HL-60 (cell line): ENCODE measurements at regions not wholly inside any gene's neighbourhood (a gene's known extent, or its start where the extent isn't known, plus 50 kb on each side); places are given as distances from the start of the nearest gene placed in this dataset.

Experiments
- DNase-seq, 2 experiments: peaks; one replicate each; pipeline ENCODE4 v3.0.0-alpha.2; 2010 to 2020; ENCODE audit warnings: low read depth in 1 of 2, low spot score in 1 of 2
- H3K27ac ChIP-seq: fragments of 250-450 bp; sonication (Bioruptor Pico); replicated peaks from 2 replicates; pipeline ENCODE4 v1.5.1; 2020; ENCODE audit warnings: mild to moderate bottlenecking, moderate library complexity
- H3K27me3 ChIP-seq: fragments of 250-450 bp; sonication (Bioruptor Pico); 2 replicates; pipeline ENCODE4 v1.5.1; 2021; ENCODE audit warnings: mild to moderate bottlenecking, moderate library complexity; ENCODE audit not compliant: insufficient read depth, poor library complexity, severe bottlenecking
- H3K4me3 ChIP-seq: replicated peaks from 2 replicates; pipeline ENCODE4 v1.5.1; 2011; ENCODE audit warnings: mild to moderate bottlenecking, control low read depth, low read length; ENCODE audit not compliant: insufficient read depth
- GABPA ChIP-seq: IDR thresholded peaks from 2 replicates; pipeline ENCODE4 v1.6.1; 2012; ENCODE audit warnings: low read depth
- POLR2AphosphoS5 ChIP-seq: IDR thresholded peaks from 2 replicates; pipeline ENCODE4 v1.6.1; 2012; ENCODE audit warnings: low read depth
- SPI1 ChIP-seq: IDR thresholded peaks from 2 replicates; pipeline ENCODE4 v1.6.1; 2012; ENCODE audit warnings: low read depth, mild to moderate bottlenecking, borderline replicate concordance
- TF ChIP-seq, protein P1 (sequence below): IDR thresholded peaks from one replicate; pipeline ENCODE4 v1.5.1; 2011; ENCODE audit warnings: low read length, control low read depth, inconsistent platforms; ENCODE audit not compliant: insufficient read depth
- TF ChIP-seq, protein P2 (sequence below): IDR thresholded peaks from 2 replicates; pipeline ENCODE4 v1.6.1; 2012; ENCODE audit warnings: low read depth; ENCODE audit not compliant: insufficient replicate concordance

DNA sequence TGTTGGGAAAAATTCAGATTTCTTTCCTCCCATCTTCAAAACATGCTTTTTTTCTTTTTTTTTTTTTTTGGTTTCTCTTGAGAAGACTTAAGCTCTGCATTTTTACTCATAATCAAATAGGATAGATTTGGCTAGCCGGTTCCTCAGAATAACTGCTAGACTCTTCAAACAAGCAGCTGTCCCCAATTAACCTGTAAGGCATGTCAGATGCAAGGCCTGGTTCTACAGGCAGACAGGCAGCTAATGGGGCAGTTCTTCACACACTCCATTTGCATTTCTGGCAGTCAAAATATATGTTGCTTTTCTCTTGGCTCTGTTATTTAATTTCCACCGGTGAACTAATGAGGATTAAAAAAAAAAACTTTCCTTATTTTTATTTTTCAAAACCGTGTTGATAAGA, 228.0 kb upstream of the ATP2B1 start:
- Histone ChIP-seq H3K27me3 (no peaks in the 10 kb centered on the region), H3K4me3 (no peak overlapping the region), H3K27ac (no peak overlapping the region)
- no peak for DNase-seq
- TF ChIP-seq POLR2AphosphoS5 (no peak), GABPA (no peak), SPI1 (no peak)
- TF ChIP-seq, protein P1, sequence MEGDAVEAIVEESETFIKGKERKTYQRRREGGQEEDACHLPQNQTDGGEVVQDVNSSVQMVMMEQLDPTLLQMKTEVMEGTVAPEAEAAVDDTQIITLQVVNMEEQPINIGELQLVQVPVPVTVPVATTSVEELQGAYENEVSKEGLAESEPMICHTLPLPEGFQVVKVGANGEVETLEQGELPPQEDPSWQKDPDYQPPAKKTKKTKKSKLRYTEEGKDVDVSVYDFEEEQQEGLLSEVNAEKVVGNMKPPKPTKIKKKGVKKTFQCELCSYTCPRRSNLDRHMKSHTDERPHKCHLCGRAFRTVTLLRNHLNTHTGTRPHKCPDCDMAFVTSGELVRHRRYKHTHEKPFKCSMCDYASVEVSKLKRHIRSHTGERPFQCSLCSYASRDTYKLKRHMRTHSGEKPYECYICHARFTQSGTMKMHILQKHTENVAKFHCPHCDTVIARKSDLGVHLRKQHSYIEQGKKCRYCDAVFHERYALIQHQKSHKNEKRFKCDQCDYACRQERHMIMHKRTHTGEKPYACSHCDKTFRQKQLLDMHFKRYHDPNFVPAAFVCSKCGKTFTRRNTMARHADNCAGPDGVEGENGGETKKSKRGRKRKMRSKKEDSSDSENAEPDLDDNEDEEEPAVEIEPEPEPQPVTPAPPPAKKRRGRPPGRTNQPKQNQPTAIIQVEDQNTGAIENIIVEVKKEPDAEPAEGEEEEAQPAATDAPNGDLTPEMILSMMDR, result no peak
- TF ChIP-seq, protein P2, sequence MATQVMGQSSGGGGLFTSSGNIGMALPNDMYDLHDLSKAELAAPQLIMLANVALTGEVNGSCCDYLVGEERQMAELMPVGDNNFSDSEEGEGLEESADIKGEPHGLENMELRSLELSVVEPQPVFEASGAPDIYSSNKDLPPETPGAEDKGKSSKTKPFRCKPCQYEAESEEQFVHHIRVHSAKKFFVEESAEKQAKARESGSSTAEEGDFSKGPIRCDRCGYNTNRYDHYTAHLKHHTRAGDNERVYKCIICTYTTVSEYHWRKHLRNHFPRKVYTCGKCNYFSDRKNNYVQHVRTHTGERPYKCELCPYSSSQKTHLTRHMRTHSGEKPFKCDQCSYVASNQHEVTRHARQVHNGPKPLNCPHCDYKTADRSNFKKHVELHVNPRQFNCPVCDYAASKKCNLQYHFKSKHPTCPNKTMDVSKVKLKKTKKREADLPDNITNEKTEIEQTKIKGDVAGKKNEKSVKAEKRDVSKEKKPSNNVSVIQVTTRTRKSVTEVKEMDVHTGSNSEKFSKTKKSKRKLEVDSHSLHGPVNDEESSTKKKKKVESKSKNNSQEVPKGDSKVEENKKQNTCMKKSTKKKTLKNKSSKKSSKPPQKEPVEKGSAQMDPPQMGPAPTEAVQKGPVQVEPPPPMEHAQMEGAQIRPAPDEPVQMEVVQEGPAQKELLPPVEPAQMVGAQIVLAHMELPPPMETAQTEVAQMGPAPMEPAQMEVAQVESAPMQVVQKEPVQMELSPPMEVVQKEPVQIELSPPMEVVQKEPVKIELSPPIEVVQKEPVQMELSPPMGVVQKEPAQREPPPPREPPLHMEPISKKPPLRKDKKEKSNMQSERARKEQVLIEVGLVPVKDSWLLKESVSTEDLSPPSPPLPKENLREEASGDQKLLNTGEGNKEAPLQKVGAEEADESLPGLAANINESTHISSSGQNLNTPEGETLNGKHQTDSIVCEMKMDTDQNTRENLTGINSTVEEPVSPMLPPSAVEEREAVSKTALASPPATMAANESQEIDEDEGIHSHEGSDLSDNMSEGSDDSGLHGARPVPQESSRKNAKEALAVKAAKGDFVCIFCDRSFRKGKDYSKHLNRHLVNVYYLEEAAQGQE, result no peak

DNA sequence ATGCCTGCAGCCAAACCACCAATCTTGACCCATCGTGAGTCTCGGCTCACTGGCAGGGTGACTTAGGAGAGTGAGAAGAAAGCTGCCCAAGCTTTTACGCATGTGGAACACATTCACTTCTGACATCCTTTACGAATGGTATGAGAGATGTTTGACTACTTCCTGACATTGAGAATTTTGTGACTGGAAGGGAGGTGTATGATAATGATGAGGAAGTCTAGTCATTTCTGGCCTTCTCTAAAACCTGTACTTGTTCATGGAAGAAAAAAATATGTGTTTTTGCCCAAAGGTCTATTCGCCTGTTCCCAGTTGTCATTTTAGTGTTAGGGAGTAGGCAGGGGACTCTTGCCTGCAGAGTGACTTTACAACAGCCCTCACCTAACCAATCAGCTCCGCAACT, 227.2 kb upstream of the ATP2B1 start:
- no peak for TF ChIP-seq SPI1
- no peaks in the 10 kb centered on the region for H3K27me3 ChIP-seq

DNA sequence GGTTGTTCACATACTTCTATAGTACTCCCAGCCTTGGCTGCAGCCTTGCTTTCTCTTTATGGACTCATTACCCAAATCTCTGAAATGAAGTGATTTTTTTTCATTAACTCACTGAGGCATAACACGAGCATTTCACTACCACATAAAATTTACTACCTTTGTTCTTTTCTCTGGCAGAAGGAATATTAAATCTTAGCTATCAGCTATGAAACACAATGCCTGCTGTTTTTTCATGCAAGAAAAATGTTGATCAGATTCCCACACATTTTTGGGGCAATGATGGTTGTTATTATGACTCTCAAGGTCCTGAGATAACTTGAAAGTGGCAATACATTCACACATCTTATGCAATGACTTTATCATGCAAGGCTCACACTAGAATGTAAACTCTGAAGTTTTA, 225.3 kb upstream of the ATP2B1 start:
- DNase-seq, result no peak
- TF ChIP-seq SPI1 (no peak), GABPA (no peak), POLR2AphosphoS5 (no peak)
- TF ChIP-seq, protein P2, result no peak
- TF ChIP-seq, protein P1, result no peak
- H3K27ac ChIP-seq, result no peak overlapping the region
- no peaks in the 10 kb centered on the region for H3K27me3 ChIP-seq
- H3K4me3 ChIP-seq, result no peak overlapping the region

More for the DNA sequence above, 227.2 kb upstream of the ATP2B1 start:
- H3K27ac ChIP-seq, result no peak overlapping the region
- no peak overlapping the region for H3K4me3 ChIP-seq
- no peak for DNase-seq

DNA sequence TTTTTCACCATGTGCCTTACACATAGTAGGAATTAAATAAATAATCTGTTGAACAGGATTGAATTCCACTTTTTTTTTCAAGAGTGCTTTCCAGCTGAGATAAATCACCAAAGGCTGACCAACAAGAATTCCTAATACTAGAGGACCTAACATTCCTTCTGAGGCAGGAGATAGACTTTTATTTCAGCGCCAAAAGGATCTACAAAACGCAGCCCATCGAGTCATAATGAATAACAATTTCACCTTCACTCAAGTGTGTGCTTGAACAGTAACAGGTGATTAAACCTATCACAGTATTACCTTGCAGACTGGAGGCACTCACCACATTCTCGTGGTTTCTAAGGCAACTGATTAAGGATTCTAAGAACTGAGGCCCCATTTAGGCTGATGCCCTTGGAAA, 224.3 kb upstream of the ATP2B1 start:
- TF ChIP-seq POLR2AphosphoS5, result no peak
- TF ChIP-seq SPI1, result no peak
- TF ChIP-seq, protein P1, result no peak
- TF ChIP-seq, protein P2, result no peak
- no peak for TF ChIP-seq GABPA
- Histone ChIP-seq H3K4me3 (no peak overlapping the region), H3K27ac (no peak overlapping the region), H3K27me3 (no peaks in the 10 kb centered on the region)
- DNase-seq, result no peak
